ENCODE measurements at regions not wholly inside any gene's neighbourhood (a gene's known extent, or its start where the extent isn't known, plus 50 kb on each side); places are given as distances from the start of the nearest gene placed in this dataset.

DNA sequence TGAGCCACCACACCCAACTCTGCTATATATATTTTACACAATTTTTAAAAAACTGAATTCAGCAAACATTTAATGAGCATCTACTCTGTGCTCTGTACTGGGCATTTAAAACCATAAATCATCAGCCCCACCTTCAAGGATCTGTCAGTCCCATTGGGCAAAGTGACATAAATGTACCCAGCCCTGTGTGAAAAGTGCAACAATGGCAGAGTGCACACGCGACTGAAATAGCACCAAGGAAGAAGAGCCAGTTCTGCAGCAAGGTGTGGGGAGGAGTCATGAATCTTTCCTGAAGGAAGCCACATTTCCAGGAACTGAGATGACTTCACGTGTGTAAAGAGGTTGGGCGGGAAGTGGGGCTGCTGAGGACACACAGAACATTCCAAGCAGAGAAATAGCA is 111.5 kb upstream of the ATP6AP2 start:
- TF ChIP-seq, protein P1, sequence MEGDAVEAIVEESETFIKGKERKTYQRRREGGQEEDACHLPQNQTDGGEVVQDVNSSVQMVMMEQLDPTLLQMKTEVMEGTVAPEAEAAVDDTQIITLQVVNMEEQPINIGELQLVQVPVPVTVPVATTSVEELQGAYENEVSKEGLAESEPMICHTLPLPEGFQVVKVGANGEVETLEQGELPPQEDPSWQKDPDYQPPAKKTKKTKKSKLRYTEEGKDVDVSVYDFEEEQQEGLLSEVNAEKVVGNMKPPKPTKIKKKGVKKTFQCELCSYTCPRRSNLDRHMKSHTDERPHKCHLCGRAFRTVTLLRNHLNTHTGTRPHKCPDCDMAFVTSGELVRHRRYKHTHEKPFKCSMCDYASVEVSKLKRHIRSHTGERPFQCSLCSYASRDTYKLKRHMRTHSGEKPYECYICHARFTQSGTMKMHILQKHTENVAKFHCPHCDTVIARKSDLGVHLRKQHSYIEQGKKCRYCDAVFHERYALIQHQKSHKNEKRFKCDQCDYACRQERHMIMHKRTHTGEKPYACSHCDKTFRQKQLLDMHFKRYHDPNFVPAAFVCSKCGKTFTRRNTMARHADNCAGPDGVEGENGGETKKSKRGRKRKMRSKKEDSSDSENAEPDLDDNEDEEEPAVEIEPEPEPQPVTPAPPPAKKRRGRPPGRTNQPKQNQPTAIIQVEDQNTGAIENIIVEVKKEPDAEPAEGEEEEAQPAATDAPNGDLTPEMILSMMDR (IDR thresholded peaks at IDR 0.05), result no peak
- no peak for TF ChIP-seq EP300 (IDR thresholded peaks at IDR 0.05)
- TF ChIP-seq POLR2A (IDR thresholded peaks at IDR 0.05; ENCODE audit: low read depth), result no peak
- no peak for TF ChIP-seq POLR2AphosphoS5 (IDR thresholded peaks at IDR 0.05)

Data from esophagus muscularis mucosa (tissue), 4 donors.